Liver (tissue), 8 donors: ENCODE measurements at regions not wholly inside any gene's neighbourhood (a gene's known extent, or its start where the extent isn't known, plus 50 kb on each side); places are given as distances from the start of the nearest gene placed in this dataset.

Experiments used
- DNase-seq: peaks from one replicate; pipeline ENCODE4 v3.0.0-alpha.2; 2017; ENCODE audit warnings: low spot score
- H3K27ac ChIP-seq, 2 donors: one replicate each; pipeline ENCODE4 v1.7.0; 2013; ENCODE audit warnings: inconsistent platforms in 2 of 2, low read length in 2 of 2, control low read depth in 1 of 2, low read depth in 1 of 2, mild to moderate bottlenecking in 1 of 2
- H3K27me3 ChIP-seq, 4 donors: one replicate each; pipeline versions ENCODE4 v1.6.1 to v1.7.0; 2013; ENCODE audit warnings: low read length in 3 of 4, inconsistent platforms in 1 of 4, mild to moderate bottlenecking in 1 of 4, moderate library complexity in 1 of 4; ENCODE audit not compliant: control insufficient read depth in 4 of 4, insufficient read depth in 4 of 4
- H3K36me3 ChIP-seq, 4 donors: one replicate each; pipeline versions ENCODE4 v1.6.1 to v1.7.0; 2013; ENCODE audit warnings: low read length in 3 of 4, mild to moderate bottlenecking in 3 of 4, low read depth in 1 of 4, moderate library complexity in 1 of 4; ENCODE audit not compliant: control insufficient read depth in 4 of 4, insufficient read depth in 3 of 4
- H3K4me1 ChIP-seq, 4 donors: one replicate each; pipeline versions ENCODE4 v1.6.1 to v1.7.0; 2013; ENCODE audit warnings: low read length in 3 of 4, mild to moderate bottlenecking in 3 of 4, moderate library complexity in 1 of 4; ENCODE audit not compliant: control insufficient read depth in 4 of 4, insufficient read depth in 4 of 4
- H3K4me3 ChIP-seq, 3 donors: one replicate each; pipeline versions ENCODE4 v1.6.1 to v1.7.0; 2013; ENCODE audit warnings: low read length in 3 of 3, control low read depth in 1 of 3, low read depth in 1 of 3, mild to moderate bottlenecking in 1 of 3
- H3K9ac ChIP-seq, 2 donors: one replicate each; pipeline ENCODE4 v1.7.0; 2013; ENCODE audit warnings: low read length in 2 of 2, mild to moderate bottlenecking in 2 of 2, moderate library complexity in 2 of 2, control low read depth in 1 of 2, low read depth in 1 of 2
- H3K9me3 ChIP-seq, 4 donors: one replicate each; pipeline versions ENCODE4 v1.6.1 to v1.7.0; 2013; ENCODE audit warnings: low read length in 3 of 4; ENCODE audit not compliant: control insufficient read depth in 4 of 4
- CTCF ChIP-seq: fragments of 150-350 bp; IDR thresholded peaks from 2 replicates; pipeline ENCODE4 v1.5.1; 2017; ENCODE audit warnings: improper control_type of control experiment, low read depth, low read length; ENCODE audit not compliant: missing input control
- FOXA1 ChIP-seq: IDR thresholded peaks from 2 replicates; pipeline ENCODE4 v1.6.1; 2016; ENCODE audit warnings: antibody characterized with exemption
- FOXA2 ChIP-seq: IDR thresholded peaks from 2 replicates; pipeline ENCODE4 v1.6.1; 2016; ENCODE audit warnings: antibody characterized with exemption
- GABPA ChIP-seq, 2 donors: IDR thresholded peaks in 1 of 2; conservative IDR thresholded peaks in 1 of 2; 2 replicates each; pipeline ENCODE4 v1.6.1; 2016; ENCODE audit warnings: antibody characterized with exemption in 2 of 2, mild to moderate bottlenecking in 1 of 2, moderate library complexity in 1 of 2
- HNF4A ChIP-seq, 2 donors: conservative IDR thresholded peaks; 2 replicates each; pipeline ENCODE4 v1.6.1; 2016; ENCODE audit warnings: antibody characterized with exemption in 2 of 2, mild to moderate bottlenecking in 2 of 2
- RAD21 ChIP-seq, 2 donors: IDR thresholded peaks; 2 replicates each; pipeline ENCODE4 v1.6.1; 2016; ENCODE audit warnings: antibody characterized with exemption in 2 of 2, mild to moderate bottlenecking in 2 of 2
- RXRA ChIP-seq, 2 donors: IDR thresholded peaks; 2 replicates each; pipeline ENCODE4 v1.6.1; 2017 to 2018; ENCODE audit warnings: antibody characterized with exemption in 2 of 2, mild to moderate bottlenecking in 1 of 2
- TAF1 ChIP-seq: conservative IDR thresholded peaks from 2 replicates; pipeline ENCODE4 v1.6.1; 2016; ENCODE audit warnings: antibody characterized with exemption, mild to moderate bottlenecking
- WGBS: extraction: QIAGEN DNeasy Blood & Tissue Kit; methylation state at CpG from one replicate; pipeline ENCODE4 v1.1.7; 2013; 5-methylcytosine and 5-hydroxymethylcytosine counted together
- TF ChIP-seq, protein P1 (sequence below): IDR thresholded peaks from 2 replicates; pipeline ENCODE4 v1.6.1; 2016; ENCODE audit warnings: antibody characterized with exemption
- TF ChIP-seq, protein P2 (sequence below): IDR thresholded peaks from 2 replicates; pipeline ENCODE4 v1.6.1; 2016; ENCODE audit warnings: antibody characterized with exemption, mild to moderate bottlenecking
- donor health status: healthy.
- donor health status: healthy.
- donor health status: healthy.
- donor health status: healthy.
- donor health status: healthy.

DNA sequence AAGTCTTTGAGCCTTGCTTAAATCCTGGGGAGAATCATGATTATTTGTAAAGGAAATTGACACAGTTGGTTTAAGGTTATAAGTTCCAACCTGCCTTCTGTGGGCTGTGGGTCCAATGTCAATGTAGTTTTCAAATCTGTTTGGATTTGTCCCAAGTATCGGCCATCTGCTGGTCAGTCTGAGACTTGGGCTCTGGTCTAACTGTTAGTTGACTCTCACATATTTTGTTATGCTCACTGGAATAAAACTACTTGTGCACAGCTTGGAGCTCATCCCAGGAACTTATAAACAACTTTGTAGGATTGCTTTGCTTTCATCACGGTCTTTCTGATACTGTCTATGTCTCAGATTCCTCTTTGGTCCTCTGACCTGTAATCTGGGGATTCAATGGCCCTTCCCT lies 1026.2 kb upstream of the ZEB2 start:
- no peak overlapping the region for H3K9ac ChIP-seq
- no peak for TF ChIP-seq HNF4A (conservative IDR thresholded peaks at IDR 0.05)
- no peak for TF ChIP-seq FOXA1
- TF ChIP-seq GABPA (IDR thresholded peaks at IDR 0.05 in 1 of 2, conservative IDR thresholded peaks at IDR 0.05 in 1 of 2): no peak
- no peak for TF ChIP-seq FOXA2
- TF ChIP-seq, protein P1, sequence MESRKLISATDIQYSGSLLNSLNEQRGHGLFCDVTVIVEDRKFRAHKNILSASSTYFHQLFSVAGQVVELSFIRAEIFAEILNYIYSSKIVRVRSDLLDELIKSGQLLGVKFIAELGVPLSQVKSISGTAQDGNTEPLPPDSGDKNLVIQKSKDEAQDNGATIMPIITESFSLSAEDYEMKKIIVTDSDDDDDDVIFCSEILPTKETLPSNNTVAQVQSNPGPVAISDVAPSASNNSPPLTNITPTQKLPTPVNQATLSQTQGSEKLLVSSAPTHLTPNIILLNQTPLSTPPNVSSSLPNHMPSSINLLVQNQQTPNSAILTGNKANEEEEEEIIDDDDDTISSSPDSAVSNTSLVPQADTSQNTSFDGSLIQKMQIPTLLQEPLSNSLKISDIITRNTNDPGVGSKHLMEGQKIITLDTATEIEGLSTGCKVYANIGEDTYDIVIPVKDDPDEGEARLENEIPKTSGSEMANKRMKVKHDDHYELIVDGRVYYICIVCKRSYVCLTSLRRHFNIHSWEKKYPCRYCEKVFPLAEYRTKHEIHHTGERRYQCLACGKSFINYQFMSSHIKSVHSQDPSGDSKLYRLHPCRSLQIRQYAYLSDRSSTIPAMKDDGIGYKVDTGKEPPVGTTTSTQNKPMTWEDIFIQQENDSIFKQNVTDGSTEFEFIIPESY: no peak
- TF ChIP-seq CTCF: peak; percentile 13
- no peak for TF ChIP-seq TAF1
- peak in 1 of 2 donors; percentile 31 for TF ChIP-seq RAD21 (IDR thresholded peaks at IDR 0.05)
- TF ChIP-seq, protein P2, sequence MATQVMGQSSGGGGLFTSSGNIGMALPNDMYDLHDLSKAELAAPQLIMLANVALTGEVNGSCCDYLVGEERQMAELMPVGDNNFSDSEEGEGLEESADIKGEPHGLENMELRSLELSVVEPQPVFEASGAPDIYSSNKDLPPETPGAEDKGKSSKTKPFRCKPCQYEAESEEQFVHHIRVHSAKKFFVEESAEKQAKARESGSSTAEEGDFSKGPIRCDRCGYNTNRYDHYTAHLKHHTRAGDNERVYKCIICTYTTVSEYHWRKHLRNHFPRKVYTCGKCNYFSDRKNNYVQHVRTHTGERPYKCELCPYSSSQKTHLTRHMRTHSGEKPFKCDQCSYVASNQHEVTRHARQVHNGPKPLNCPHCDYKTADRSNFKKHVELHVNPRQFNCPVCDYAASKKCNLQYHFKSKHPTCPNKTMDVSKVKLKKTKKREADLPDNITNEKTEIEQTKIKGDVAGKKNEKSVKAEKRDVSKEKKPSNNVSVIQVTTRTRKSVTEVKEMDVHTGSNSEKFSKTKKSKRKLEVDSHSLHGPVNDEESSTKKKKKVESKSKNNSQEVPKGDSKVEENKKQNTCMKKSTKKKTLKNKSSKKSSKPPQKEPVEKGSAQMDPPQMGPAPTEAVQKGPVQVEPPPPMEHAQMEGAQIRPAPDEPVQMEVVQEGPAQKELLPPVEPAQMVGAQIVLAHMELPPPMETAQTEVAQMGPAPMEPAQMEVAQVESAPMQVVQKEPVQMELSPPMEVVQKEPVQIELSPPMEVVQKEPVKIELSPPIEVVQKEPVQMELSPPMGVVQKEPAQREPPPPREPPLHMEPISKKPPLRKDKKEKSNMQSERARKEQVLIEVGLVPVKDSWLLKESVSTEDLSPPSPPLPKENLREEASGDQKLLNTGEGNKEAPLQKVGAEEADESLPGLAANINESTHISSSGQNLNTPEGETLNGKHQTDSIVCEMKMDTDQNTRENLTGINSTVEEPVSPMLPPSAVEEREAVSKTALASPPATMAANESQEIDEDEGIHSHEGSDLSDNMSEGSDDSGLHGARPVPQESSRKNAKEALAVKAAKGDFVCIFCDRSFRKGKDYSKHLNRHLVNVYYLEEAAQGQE: no peak
- TF ChIP-seq RXRA (IDR thresholded peaks at IDR 0.05): no peak

GRCh38 chr2:145543856-145544255 lies 1023.9 kb upstream of the ZEB2 start:
- DNase-seq: no peak
- H3K9ac ChIP-seq: no peak overlapping the region
- 65% methylated on average over 5 of the region's 5 CpGs for WGBS
- no peaks in the 10 kb centered on the region for H3K4me1 ChIP-seq
- H3K4me3 ChIP-seq: no peak overlapping the region
- TF ChIP-seq, protein P1: no peak
- TF ChIP-seq GABPA (IDR thresholded peaks at IDR 0.05 in 1 of 2, conservative IDR thresholded peaks at IDR 0.05 in 1 of 2): no peak
- H3K27ac ChIP-seq: no peak overlapping the region
- H3K36me3 ChIP-seq: no peaks in the 10 kb centered on the region
- H3K27me3 ChIP-seq: peaks cover 0 to 2% (median 0%) of the 10 kb centered on the region in 4 donors
- no peaks in the 10 kb centered on the region for H3K9me3 ChIP-seq

More for the DNA sequence above, 1026.2 kb upstream of the ZEB2 start:
- WGBS: 77% methylated on average over 2 of the region's 2 CpGs
- Histone ChIP-seq H3K27me3 (peaks cover 0 to 2% (median 0%) of the 10 kb centered on the region in 4 donors), H3K4me1 (no peaks in the 10 kb centered on the region), H3K27ac (no peak overlapping the region), H3K4me3 (no peak overlapping the region), H3K9me3 (no peaks in the 10 kb centered on the region), H3K36me3 (no peaks in the 10 kb centered on the region)
- no peak for DNase-seq
